Subcutaneous abdominal adipose tissue (tissue), 5 donors: ENCODE measurements at regions not wholly inside any gene's neighbourhood (a gene's known extent, or its start where the extent isn't known, plus 50 kb on each side); places are given as distances from the start of the nearest gene placed in this dataset.

ENCODE experiments used
- H3K27ac ChIP-seq: one replicate; pipeline ENCODE4 v1.7.0; 2013; ENCODE audit warnings: low read depth, mild to moderate bottlenecking, inconsistent platforms, low read length, moderate library complexity
- H3K27me3 ChIP-seq, 5 donors: one replicate each; pipeline ENCODE4 v1.7.0; 2013; ENCODE audit warnings: low read length in 5 of 5, inconsistent platforms in 1 of 5; ENCODE audit not compliant: control insufficient read depth in 5 of 5, insufficient read depth in 4 of 5
- H3K36me3 ChIP-seq, 5 donors: one replicate each; pipeline ENCODE4 v1.7.0; 2013; ENCODE audit warnings: low read length in 5 of 5; ENCODE audit not compliant: control insufficient read depth in 5 of 5, insufficient read depth in 5 of 5
- H3K4me1 ChIP-seq, 5 donors: one replicate each; pipeline ENCODE4 v1.7.0; 2013; ENCODE audit warnings: low read length in 5 of 5, mild to moderate bottlenecking in 3 of 5, moderate library complexity in 1 of 5; ENCODE audit not compliant: control insufficient read depth in 5 of 5, insufficient read depth in 5 of 5
- H3K4me3 ChIP-seq, 5 donors: one replicate each; pipeline ENCODE4 v1.7.0; 2013; ENCODE audit warnings: low read length in 5 of 5, low read depth in 1 of 5
- H3K9ac ChIP-seq, 5 donors: one replicate each; pipeline ENCODE4 v1.7.0; 2013; ENCODE audit warnings: low read length in 5 of 5, mild to moderate bottlenecking in 4 of 5, moderate library complexity in 3 of 5
- H3K9me3 ChIP-seq, 5 donors: one replicate each; pipeline ENCODE4 v1.7.0; 2013; ENCODE audit warnings: low read length in 5 of 5; ENCODE audit not compliant: control insufficient read depth in 5 of 5
- donor health status: healthy.
- donor health status: healthy.
- donor health status: healthy.
- donor health status: healthy.
- donor health status: healthy.

- H3K4me3 ChIP-seq = no peak overlapping the region
- H3K9ac ChIP-seq = no peak overlapping the region
- no peak overlapping the region for H3K27ac ChIP-seq
- no peaks in the 10 kb centered on the region for H3K36me3 ChIP-seq
- H3K4me1 ChIP-seq = no peaks in the 10 kb centered on the region
- H3K27me3 ChIP-seq = no peaks in the 10 kb centered on the region
- peaks cover 0 to 12% (median 3%) of the 10 kb centered on the region in 5 donors for H3K9me3 ChIP-seq
Observed at GRCh38 chr7:156230576-156230975, 410.0 kb upstream of the RNF32 start.

GRCh38 chr7:156224833-156225225 is 412.6 kb upstream of the SHH start:
- no peaks in the 10 kb centered on the region for H3K27me3 ChIP-seq
- no peaks in the 10 kb centered on the region for H3K4me1 ChIP-seq
- H3K27ac ChIP-seq = no peak overlapping the region
- H3K4me3 ChIP-seq = no peak overlapping the region
- H3K9ac ChIP-seq = no peak overlapping the region
- H3K9me3 ChIP-seq = peaks cover 0 to 21% (median 11%) of the 10 kb centered on the region in 5 donors
- no peaks in the 10 kb centered on the region for H3K36me3 ChIP-seq

- Histone ChIP-seq H3K27ac (no peak overlapping the region), H3K27me3 (peaks cover 0 to 1% (median 0%) of the 10 kb centered on the region in 5 donors), H3K9ac (no peak overlapping the region), H3K4me1 (no peaks in the 10 kb centered on the region), H3K9me3 (peaks cover 0 to 20% (median 11%) of the 10 kb centered on the region in 5 donors), H3K4me3 (no peak overlapping the region), H3K36me3 (no peaks in the 10 kb centered on the region)
Observed at GRCh38 chr7:156223935-156224832, 411.9 kb upstream of the SHH start.

- Histone ChIP-seq H3K27ac (no peak overlapping the region), H3K4me1 (no peaks in the 10 kb centered on the region), H3K9me3 (peaks cover 0 to 11% (median 7%) of the 10 kb centered on the region in 5 donors), H3K4me3 (no peak overlapping the region), H3K9ac (no peak overlapping the region), H3K36me3 (no peaks in the 10 kb centered on the region), H3K27me3 (peaks cover 0 to 3% (median 0%) of the 10 kb centered on the region in 5 donors)
Observed at GRCh38 chr7:156222611-156223010, 410.3 kb upstream of the SHH start.

GRCh38 chr7:156222151-156222550 is 409.9 kb upstream of the SHH start:
- no peak overlapping the region for H3K9ac ChIP-seq
- peaks cover 0 to 3% (median 0%) of the 10 kb centered on the region in 5 donors for H3K27me3 ChIP-seq
- H3K4me3 ChIP-seq = no peak overlapping the region
- peaks cover 0 to 4% (median 0%) of the 10 kb centered on the region in 5 donors for H3K4me1 ChIP-seq
- no peaks in the 10 kb centered on the region for H3K36me3 ChIP-seq
- H3K9me3 ChIP-seq = peaks cover 0 to 9% (median 7%) of the 10 kb centered on the region in 5 donors
- no peak overlapping the region for H3K27ac ChIP-seq

GRCh38 chr7:156220701-156221100 is 408.4 kb upstream of the SHH start:
- Histone ChIP-seq H3K27me3 (peaks cover 0 to 3% (median 0%) of the 10 kb centered on the region in 5 donors), H3K9me3 (peaks cover 0 to 9% (median 7%) of the 10 kb centered on the region in 5 donors), H3K27ac (no peak overlapping the region), H3K4me1 (peaks cover 0 to 13% (median 0%) of the 10 kb centered on the region in 5 donors), H3K36me3 (no peaks in the 10 kb centered on the region), H3K9ac (no peak overlapping the region), H3K4me3 (no peak overlapping the region)

- Histone ChIP-seq H3K9me3 (peaks cover 0 to 9% (median 7%) of the 10 kb centered on the region in 5 donors), H3K27me3 (peaks cover 0 to 3% (median 0%) of the 10 kb centered on the region in 5 donors), H3K27ac (no peak overlapping the region), H3K4me3 (no peak overlapping the region), H3K36me3 (no peaks in the 10 kb centered on the region), H3K9ac (no peak overlapping the region), H3K4me1 (peaks cover 0 to 13% (median 0%) of the 10 kb centered on the region in 5 donors)
Observed at GRCh38 chr7:156220078-156220605, 407.9 kb upstream of the SHH start.

GRCh38 chr7:156219307-156220077 is 407.2 kb upstream of the SHH start:
- H3K9ac ChIP-seq = no peak overlapping the region
- H3K27me3 ChIP-seq = peaks cover 0 to 3% (median 0%) of the 10 kb centered on the region in 5 donors
- peaks cover 0 to 13% (median 0%) of the 10 kb centered on the region in 5 donors for H3K4me1 ChIP-seq
- H3K9me3 ChIP-seq = peaks cover 0 to 2% (median 2%) of the 10 kb centered on the region in 5 donors
- no peak overlapping the region for H3K4me3 ChIP-seq
- no peaks in the 10 kb centered on the region for H3K36me3 ChIP-seq
- H3K27ac ChIP-seq = no peak overlapping the region

GRCh38 chr7:156218544-156219306 is 406.5 kb upstream of the SHH start:
- no peaks in the 10 kb centered on the region for H3K9me3 ChIP-seq
- no peak overlapping the region for H3K9ac ChIP-seq
- no peaks in the 10 kb centered on the region for H3K36me3 ChIP-seq
- peaks cover 0 to 13% (median 0%) of the 10 kb centered on the region in 5 donors for H3K4me1 ChIP-seq
- peaks cover 0 to 3% (median 0%) of the 10 kb centered on the region in 5 donors for H3K27me3 ChIP-seq
- H3K4me3 ChIP-seq = no peak overlapping the region
- H3K27ac ChIP-seq = no peak overlapping the region
